Osteoblast (primary cell): ENCODE measurements at regions not wholly inside any gene's neighbourhood (a gene's known extent, or its start where the extent isn't known, plus 50 kb on each side); places are given as distances from the start of the nearest gene placed in this dataset.

Source experiments
- DNase-seq: peaks from one replicate; pipeline ENCODE4 v3.0.0; 2011; ENCODE audit warnings: low spot score, mixed read lengths; ENCODE audit not compliant: insufficient read length; ENCODE audit errors: missing footprints
- H2AFZ ChIP-seq: 2 replicates; pipeline ENCODE4 v1.6.0; 2011; ENCODE audit warnings: mild to moderate bottlenecking, low read length
- H3K27ac ChIP-seq: 2 replicates; pipeline ENCODE4 v1.5.1; 2011; ENCODE audit warnings: mild to moderate bottlenecking, low read depth, low read length, moderate library complexity
- H3K27me3 ChIP-seq: 2 replicates; pipeline ENCODE4 v1.6.0; 2012; ENCODE audit warnings: mild to moderate bottlenecking, control low read depth, inconsistent platforms, low read length, moderate library complexity; ENCODE audit not compliant: insufficient read depth
- H3K36me3 ChIP-seq: 2 replicates; pipeline ENCODE4 v1.5.1; 2011; ENCODE audit warnings: mild to moderate bottlenecking, low read length, control low read depth, moderate library complexity; ENCODE audit not compliant: insufficient read depth
- H3K4me1 ChIP-seq: 2 replicates; pipeline ENCODE4 v1.5.1; 2011; ENCODE audit warnings: mild to moderate bottlenecking, low read length, control low read depth, moderate library complexity; ENCODE audit not compliant: insufficient read depth
- H3K4me2 ChIP-seq: 2 replicates; pipeline ENCODE4 v1.6.0; 2011; ENCODE audit warnings: mild to moderate bottlenecking, low read length; ENCODE audit not compliant: insufficient read depth
- H3K4me3 ChIP-seq: fragments of 200-600 bp; sonication (generic); 3 replicates; pipeline ENCODE4 v1.5.1; 2012; ENCODE audit warnings: mild to moderate bottlenecking, low read length, inconsistent platforms; ENCODE audit not compliant: insufficient read depth
- H3K79me2 ChIP-seq: 2 replicates; pipeline ENCODE4 v1.6.0; 2012; ENCODE audit warnings: mild to moderate bottlenecking, low read length, control low read depth, inconsistent platforms; ENCODE audit not compliant: insufficient read depth
- H3K9me3 ChIP-seq: 2 replicates; pipeline ENCODE4 v1.5.1; 2011; ENCODE audit warnings: low read depth, low read length, control low read depth
- H4K20me1 ChIP-seq: 2 replicates; pipeline ENCODE4 v1.6.0; 2012; ENCODE audit warnings: mild to moderate bottlenecking, low read length, control low read depth; ENCODE audit not compliant: insufficient read depth
- CTCF ChIP-seq: IDR thresholded peaks from 2 replicates; pipeline ENCODE4 v1.5.1; 2011; ENCODE audit warnings: mild to moderate bottlenecking, low read depth, low read length, moderate library complexity; ENCODE audit errors: extremely low read depth

- Histone ChIP-seq H3K4me3 (no peak overlapping the region), H3K27me3 (no peaks in the 10 kb centered on the region), H3K4me2 (no peak overlapping the region), H3K9me3 (no peaks in the 10 kb centered on the region), H3K4me1 (peaks cover 12% of the 10 kb centered on the region), H3K36me3 (no peaks in the 10 kb centered on the region), H2AFZ (no peak overlapping the region), H3K79me2 (no peaks in the 10 kb centered on the region), H4K20me1 (no peaks in the 10 kb centered on the region), H3K27ac (no peak overlapping the region)
- TF ChIP-seq CTCF, result no peak
- DNase-seq, result no peak
These were observed 614.3 kb downstream of the ZEB2 start for GRCh38 chr2:143905587-143905986.

- no peak for DNase-seq
- Histone ChIP-seq H4K20me1 (no peaks in the 10 kb centered on the region), H3K4me3 (no peak overlapping the region), H3K79me2 (no peaks in the 10 kb centered on the region), H3K9me3 (no peaks in the 10 kb centered on the region), H3K27me3 (no peaks in the 10 kb centered on the region), H2AFZ (peak overlapping the region; percentile 49), H3K27ac (no peak overlapping the region), H3K4me1 (peaks cover 12% of the 10 kb centered on the region), H3K36me3 (no peaks in the 10 kb centered on the region), H3K4me2 (peak overlapping the region; percentile 12)
- no peak for TF ChIP-seq CTCF
These were observed 616.6 kb downstream of the ZEB2 start for GRCh38 chr2:143903172-143903856.

GRCh38 chr2:143901185-143901842 lies 618.6 kb downstream of the ZEB2 start:
- Histone ChIP-seq H4K20me1 (no peaks in the 10 kb centered on the region), H3K27me3 (no peaks in the 10 kb centered on the region), H3K9me3 (no peaks in the 10 kb centered on the region), H3K4me1 (peaks cover 12% of the 10 kb centered on the region), H3K4me3 (peak overlapping the region; percentile 61), H2AFZ (peak overlapping the region; percentile 9), H3K4me2 (peak overlapping the region; percentile 86), H3K27ac (peak overlapping the region; percentile 62), H3K79me2 (no peaks in the 10 kb centered on the region), H3K36me3 (no peaks in the 10 kb centered on the region)
- DNase-seq, result peak; percentile 78
- no peak for TF ChIP-seq CTCF

GRCh38 chr2:143899987-143900386 lies 619.9 kb downstream of the ZEB2 start:
- Histone ChIP-seq H3K27ac (no peak overlapping the region), H3K27me3 (no peaks in the 10 kb centered on the region), H2AFZ (no peak overlapping the region), H3K4me2 (no peak overlapping the region), H3K79me2 (no peaks in the 10 kb centered on the region), H4K20me1 (no peaks in the 10 kb centered on the region), H3K4me1 (peaks cover 12% of the 10 kb centered on the region), H3K36me3 (no peaks in the 10 kb centered on the region), H3K9me3 (no peaks in the 10 kb centered on the region), H3K4me3 (no peak overlapping the region)
- TF ChIP-seq CTCF, result no peak
- no peak for DNase-seq
